DOHH2 (cell line): ENCODE measurements at regions not wholly inside any gene's neighbourhood (a gene's known extent, or its start where the extent isn't known, plus 50 kb on each side); places are given as distances from the start of the nearest gene placed in this dataset.

Experiments used
- CTCF ChIP-seq: fragments of 200-600 bp; sonication (generic); IDR thresholded peaks from one replicate; pipeline ENCODE4 v1.5.1; 2014; ENCODE audit warnings: antibody characterized with exemption, mild to moderate bottlenecking, low read depth, low read length; ENCODE audit not compliant: poor library complexity, severe bottlenecking
- EZH2phosphoT487 ChIP-seq: fragments of 200-600 bp; sonication (generic); IDR thresholded peaks from 2 replicates; pipeline ENCODE4 v1.6.1; 2017; ENCODE audit warnings: borderline replicate concordance, mild to moderate bottlenecking, antibody characterized with exemption, low read length, moderate library complexity, mixed read lengths

- no peak for TF ChIP-seq CTCF
- no peak for TF ChIP-seq EZH2phosphoT487
Observed at GRCh38 chr5:167226386-167226785, 1065.1 kb upstream of the WWC1 start.
